HEK293T (cell line): ENCODE measurements at regions not wholly inside any gene's neighbourhood (a gene's known extent, or its start where the extent isn't known, plus 50 kb on each side); places are given as distances from the start of the nearest gene placed in this dataset.

ENCODE experiments used
- BHLHE40 ChIP-seq: fragments of 450-650 bp; IDR thresholded peaks from 2 replicates; pipeline ENCODE4 v1.6.1; 2016; ENCODE audit warnings: mild to moderate bottlenecking, moderate library complexity, borderline replicate concordance
- CTBP1 ChIP-seq: fragments of 450-650 bp; IDR thresholded peaks from 2 replicates; pipeline ENCODE4 v1.6.1; 2016; ENCODE audit warnings: borderline replicate concordance
- ELF4 ChIP-seq: fragments of 450-650 bp; IDR thresholded peaks from 2 replicates; pipeline ENCODE4 v1.6.1; 2017; ENCODE audit warnings: antibody characterized with exemption
- FOXA1 ChIP-seq: fragments of 450-650 bp; IDR thresholded peaks from 2 replicates; pipeline ENCODE4 v1.6.1; 2016; ENCODE audit warnings: mild to moderate bottlenecking
- FOXM1 ChIP-seq: fragments of 450-650 bp; IDR thresholded peaks from 2 replicates; pipeline ENCODE4 v1.6.1; 2017; ENCODE audit warnings: mild to moderate bottlenecking, borderline replicate concordance
- HDGF ChIP-seq: fragments of 450-650 bp; IDR thresholded peaks from 2 replicates; pipeline ENCODE4 v1.6.1; 2017; ENCODE audit warnings: antibody characterized with exemption, borderline replicate concordance
- L3MBTL2 ChIP-seq: fragments of 450-650 bp; conservative IDR thresholded peaks from 2 replicates; pipeline ENCODE4 v1.6.1; 2016; ENCODE audit warnings: mild to moderate bottlenecking
- NFRKB ChIP-seq: fragments of 450-650 bp; IDR thresholded peaks from 2 replicates; pipeline ENCODE4 v1.6.1; 2016; ENCODE audit warnings: mild to moderate bottlenecking, moderate library complexity
- SP1 ChIP-seq: fragments of 450-650 bp; IDR thresholded peaks from 2 replicates; pipeline ENCODE4 v1.6.1; 2017
- SUZ12 ChIP-seq: fragments of 450-650 bp; IDR thresholded peaks from 2 replicates; pipeline ENCODE4 v1.6.1; 2016; ENCODE audit warnings: mild to moderate bottlenecking
- TARDBP ChIP-seq: fragments of 450-650 bp; IDR thresholded peaks from 2 replicates; pipeline ENCODE4 v1.6.1; 2016
- ZNF384 ChIP-seq: fragments of 450-650 bp; IDR thresholded peaks from 2 replicates; pipeline ENCODE4 v1.6.1; 2016
- TF ChIP-seq, protein P1 (sequence below): fragments of 450-650 bp; IDR thresholded peaks from 2 replicates; pipeline ENCODE4 v1.6.1; 2016

- TF ChIP-seq SP1 (no peak), BHLHE40 (no peak), NFRKB (no peak), CTBP1 (no peak), ELF4 (no peak), L3MBTL2 (no peak), FOXA1 (no peak), FOXM1 (no peak), TARDBP (no peak), SUZ12 (no peak), HDGF (no peak), ZNF384 (peak; percentile 55; the same call in 1 of the 2 replicates)
- TF ChIP-seq, protein P1, sequence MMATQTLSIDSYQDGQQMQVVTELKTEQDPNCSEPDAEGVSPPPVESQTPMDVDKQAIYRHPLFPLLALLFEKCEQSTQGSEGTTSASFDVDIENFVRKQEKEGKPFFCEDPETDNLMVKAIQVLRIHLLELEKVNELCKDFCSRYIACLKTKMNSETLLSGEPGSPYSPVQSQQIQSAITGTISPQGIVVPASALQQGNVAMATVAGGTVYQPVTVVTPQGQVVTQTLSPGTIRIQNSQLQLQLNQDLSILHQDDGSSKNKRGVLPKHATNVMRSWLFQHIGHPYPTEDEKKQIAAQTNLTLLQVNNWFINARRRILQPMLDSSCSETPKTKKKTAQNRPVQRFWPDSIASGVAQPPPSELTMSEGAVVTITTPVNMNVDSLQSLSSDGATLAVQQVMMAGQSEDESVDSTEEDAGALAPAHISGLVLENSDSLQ = no peak
Observed at GRCh38 chr3:159843840-159844730, 144.6 kb upstream of the IL12A start.
